Effector memory CD8-positive, alpha-beta T cell (primary cell): ENCODE measurements at regions not wholly inside any gene's neighbourhood (a gene's known extent, or its start where the extent isn't known, plus 50 kb on each side); places are given as distances from the start of the nearest gene placed in this dataset.

ENCODE experiments used
- ATAC-seq: fragments of 150-1000 bp; cut with Tn5 transposase; replicated peaks from 2 replicates; pipeline ENCODE4 v1.10.0; 2021; ENCODE audit warnings: mild to moderate bottlenecking, moderate library complexity
- DNase-seq, 3 experiments: peaks; one replicate each; pipeline ENCODE4 v3.0.0; 2021
- H3K27ac Mint-ChIP-seq, 2 donors: one replicate each; pipeline ENCODE4 v1.8.0; 2022; ENCODE audit warnings: mild to moderate bottlenecking in 2 of 2, mixed read lengths in 2 of 2, moderate library complexity in 2 of 2
- H3K27me3 Mint-ChIP-seq, 2 donors: one replicate each; pipeline ENCODE4 v1.8.0; 2022; ENCODE audit warnings: mixed read lengths in 2 of 2
- H3K36me3 Mint-ChIP-seq: one replicate; pipeline ENCODE4 v1.8.0; 2022; ENCODE audit warnings: mild to moderate bottlenecking, moderate library complexity, mixed read lengths; ENCODE audit not compliant: insufficient read depth
- H3K4me1 Mint-ChIP-seq, 2 donors: one replicate each; pipeline ENCODE4 v1.8.0; 2022; ENCODE audit warnings: low read depth in 2 of 2, mixed read lengths in 2 of 2
- H3K4me3 Mint-ChIP-seq, 2 donors: one replicate each; pipeline ENCODE4 v1.8.0; 2022; ENCODE audit warnings: mild to moderate bottlenecking in 2 of 2, mixed read lengths in 2 of 2, moderate library complexity in 2 of 2
- H3K9me3 Mint-ChIP-seq, 2 donors: one replicate each; pipeline ENCODE4 v1.8.0; 2022; ENCODE audit warnings: mixed read lengths in 2 of 2

DNA sequence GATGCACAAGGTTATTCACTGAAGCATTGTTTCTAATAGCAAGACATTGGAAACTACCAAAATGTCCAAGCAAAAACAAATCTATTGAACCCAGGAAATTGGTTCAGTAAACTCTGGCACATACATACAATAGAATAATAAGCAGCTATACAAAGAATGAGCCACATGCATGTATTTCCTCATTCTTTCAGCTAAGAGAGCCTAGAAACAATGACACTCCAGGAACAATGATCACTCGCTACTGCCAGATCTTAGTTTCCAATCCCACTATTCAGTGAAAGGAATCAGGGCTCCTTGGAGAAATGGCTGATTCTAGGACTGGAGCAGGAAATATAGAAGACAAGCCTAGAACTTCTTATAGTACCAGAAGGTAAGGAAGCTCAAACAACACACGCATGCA, 221.9 kb upstream of the AGAP1 start:
- ATAC-seq (no peak), DNase-seq (no peak)
- Mint-ChIP-seq H3K4me3 (no peak overlapping the region), H3K27ac (no peak overlapping the region), H3K36me3 (no peaks in the 10 kb centered on the region), H3K27me3 (peaks cover 65 to 74% of the 10 kb centered on the region in 2 donors), H3K4me1 (peaks cover 8 to 13% of the 10 kb centered on the region in 2 donors), H3K9me3 (peaks cover 0 to 3% of the 10 kb centered on the region in 2 donors)

DNA sequence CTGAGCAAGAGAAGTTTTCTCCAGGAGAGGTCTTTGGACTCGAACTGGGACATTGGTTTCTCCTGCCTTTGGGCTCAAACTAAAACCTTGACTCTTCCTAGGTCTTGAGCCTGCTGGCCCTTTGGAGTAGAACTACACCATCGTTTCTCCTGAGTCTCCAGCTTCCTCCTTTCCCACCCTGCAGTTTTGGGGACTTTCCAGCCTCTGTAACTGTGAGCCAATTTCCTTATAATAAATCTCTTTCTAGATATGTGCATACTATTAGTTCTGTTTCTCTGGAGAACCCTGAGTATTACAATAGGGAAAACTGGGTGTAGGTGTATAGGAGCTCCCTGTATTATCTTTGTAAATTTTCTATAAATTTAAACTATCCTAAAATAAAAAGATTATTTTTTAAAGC, 219.8 kb upstream of the AGAP1 start:
- Mint-ChIP-seq H3K36me3 (no peaks in the 10 kb centered on the region), H3K4me1 (peaks cover 8% of the 10 kb centered on the region in 2 donors), H3K27ac (no peak overlapping the region), H3K27me3 (peaks cover 44 to 54% of the 10 kb centered on the region in 2 donors), H3K4me3 (no peak overlapping the region), H3K9me3 (no peaks in the 10 kb centered on the region)
- DNase-seq (no peak), ATAC-seq (no peak)

DNA sequence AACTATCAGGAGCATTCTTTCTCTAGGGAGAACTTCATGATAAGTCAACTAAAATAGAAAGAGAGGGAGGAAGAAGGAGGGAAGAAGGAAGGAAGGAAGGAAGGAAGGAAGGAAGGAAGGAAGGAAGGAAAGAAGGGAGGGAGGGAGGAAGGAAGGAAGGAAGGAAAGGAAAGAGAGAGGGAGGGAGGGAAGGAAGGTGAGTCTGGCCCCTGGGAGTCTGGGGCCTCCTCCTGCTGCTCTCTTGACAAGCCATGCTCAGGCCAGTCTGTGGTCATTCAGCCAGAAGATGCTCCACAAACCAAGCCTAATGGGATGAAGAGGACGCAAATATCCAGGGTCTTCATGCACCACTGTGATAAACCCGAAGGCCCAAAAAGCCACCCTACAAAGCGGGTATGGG, 216.4 kb upstream of the AGAP1 start:
- no peak overlapping the region for H3K27ac Mint-ChIP-seq
- H3K27me3 Mint-ChIP-seq: peaks cover 32 to 60% of the 10 kb centered on the region in 2 donors
- no peak overlapping the region for H3K4me3 Mint-ChIP-seq
- H3K4me1 Mint-ChIP-seq: no peaks in the 10 kb centered on the region
- DNase-seq (no peak), ATAC-seq (no peak)
- H3K36me3 Mint-ChIP-seq: no peaks in the 10 kb centered on the region
- no peaks in the 10 kb centered on the region for H3K9me3 Mint-ChIP-seq

DNA sequence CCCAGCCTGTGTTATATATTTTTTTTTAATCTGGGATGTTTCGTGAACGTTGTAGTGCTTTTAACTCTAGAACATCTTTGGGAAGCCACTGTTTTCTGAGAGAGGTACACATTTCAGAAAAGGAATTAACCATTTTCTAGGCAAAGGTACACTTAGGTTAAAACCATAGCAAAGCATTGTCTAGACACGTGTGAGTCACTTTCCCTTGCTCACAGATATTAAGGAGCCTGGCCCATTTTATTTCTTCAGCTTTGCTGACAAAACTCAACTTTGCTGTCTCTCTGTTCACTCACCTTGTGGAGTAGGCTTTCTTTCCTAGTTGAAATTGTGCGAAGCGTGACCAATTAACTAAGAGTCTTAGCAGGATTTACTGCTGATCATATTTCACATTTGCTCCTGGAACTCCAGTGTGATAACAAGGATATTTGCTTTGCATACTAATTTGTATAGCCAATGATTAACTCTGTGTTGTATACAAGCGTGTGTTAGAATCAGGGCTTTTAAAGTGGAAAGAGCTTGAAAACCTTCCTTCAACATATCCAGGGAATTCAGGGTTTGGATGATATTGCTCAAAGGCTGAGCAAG, 215.0 kb upstream of the AGAP1 start:
- Mint-ChIP-seq H3K27me3 (peaks cover 32 to 63% of the 10 kb centered on the region in 2 donors), H3K36me3 (no peaks in the 10 kb centered on the region), H3K27ac (no peak overlapping the region), H3K4me3 (no peak overlapping the region), H3K4me1 (no peaks in the 10 kb centered on the region), H3K9me3 (no peaks in the 10 kb centered on the region)
- DNase-seq (no peak), ATAC-seq (no peak)

DNA sequence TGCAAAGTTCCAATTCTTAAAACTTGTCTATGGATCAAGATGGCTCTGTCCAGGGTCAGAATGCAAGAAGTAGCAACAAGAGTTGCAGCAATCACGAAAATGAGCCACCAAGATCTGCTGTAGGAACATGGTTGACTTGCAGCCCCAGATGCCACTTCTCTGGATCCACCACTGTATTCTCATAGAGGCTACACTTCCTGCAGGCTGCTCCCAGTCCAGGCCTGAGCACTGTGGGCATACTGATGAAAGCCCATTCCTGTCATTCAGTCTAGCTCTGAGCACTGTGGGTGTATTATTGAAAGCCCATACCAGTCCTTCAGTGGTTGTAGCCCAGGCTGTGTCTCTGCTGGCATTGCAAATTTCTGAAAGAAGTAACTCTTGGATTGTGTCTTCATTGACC, 213.9 kb upstream of the AGAP1 start:
- no peak for DNase-seq
- Mint-ChIP-seq H3K4me3 (no peak overlapping the region), H3K27ac (no peak overlapping the region), H3K4me1 (no peaks in the 10 kb centered on the region), H3K27me3 (peaks cover 37 to 54% of the 10 kb centered on the region in 2 donors), H3K9me3 (no peaks in the 10 kb centered on the region), H3K36me3 (no peaks in the 10 kb centered on the region)
- no peak for ATAC-seq

DNA sequence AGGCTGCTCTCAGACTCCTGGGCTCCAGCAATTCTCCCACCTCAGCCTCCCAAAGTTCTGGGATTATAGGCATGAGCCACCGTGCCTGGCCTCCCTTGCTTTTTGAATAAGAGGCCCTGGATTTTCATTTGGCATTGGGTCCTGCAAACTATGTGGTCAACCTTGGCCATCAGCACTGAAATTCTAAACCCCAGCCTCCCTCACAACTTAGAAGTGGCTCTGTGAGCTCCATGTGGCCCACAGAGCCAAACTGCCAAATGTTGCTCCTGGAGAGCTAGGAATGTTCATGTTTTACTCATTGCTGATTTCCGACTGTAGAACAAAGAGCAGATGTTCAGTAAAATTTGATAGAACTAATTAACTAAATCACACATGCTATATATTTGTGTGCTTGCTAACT, 210.6 kb upstream of the AGAP1 start:
- no peak for DNase-seq
- Mint-ChIP-seq H3K4me1 (no peaks in the 10 kb centered on the region), H3K4me3 (no peak overlapping the region), H3K9me3 (no peaks in the 10 kb centered on the region), H3K36me3 (no peaks in the 10 kb centered on the region), H3K27me3 (peaks cover 52 to 71% of the 10 kb centered on the region in 2 donors), H3K27ac (no peak overlapping the region)
- ATAC-seq: no peak

DNA sequence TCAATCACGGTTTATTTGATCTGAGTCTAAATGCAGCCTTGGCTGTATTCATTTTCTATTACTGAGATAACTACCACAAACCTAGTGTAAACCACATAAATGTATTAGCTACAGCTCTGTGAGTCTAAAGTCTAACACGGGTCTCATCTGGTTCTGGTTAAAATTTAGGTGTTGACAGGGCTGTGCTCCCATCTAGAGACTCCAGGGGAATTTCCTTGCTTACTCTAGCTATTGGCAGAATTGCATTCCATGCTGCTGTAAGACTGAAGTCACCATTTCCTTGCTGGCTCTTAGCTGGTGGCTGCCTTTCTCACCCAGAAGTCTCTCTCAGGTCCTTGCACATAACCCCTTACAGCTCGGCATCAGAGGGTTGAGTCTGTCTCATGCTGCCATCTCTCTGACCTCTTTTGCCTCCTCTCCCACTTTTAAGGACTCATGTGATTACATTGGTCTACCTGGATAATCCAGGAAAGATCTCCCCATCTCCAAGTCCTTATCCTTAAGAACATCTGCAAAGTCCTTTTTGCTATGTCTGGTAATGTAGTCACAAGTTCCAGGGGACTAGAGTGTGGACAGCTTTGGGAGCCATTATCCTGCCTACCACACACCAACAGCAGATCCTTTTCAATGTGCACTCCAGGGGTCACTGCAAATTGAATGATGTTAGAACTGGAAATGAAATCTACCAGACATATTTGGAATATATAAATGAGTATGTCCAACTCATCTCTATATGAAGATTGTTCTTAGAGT, 207.0 kb upstream of the AGAP1 start:
- Mint-ChIP-seq H3K27me3 (peaks cover 68 to 70% of the 10 kb centered on the region in 2 donors), H3K4me3 (no peak overlapping the region), H3K27ac (no peak overlapping the region), H3K36me3 (no peaks in the 10 kb centered on the region), H3K9me3 (no peaks in the 10 kb centered on the region), H3K4me1 (no peaks in the 10 kb centered on the region)
- DNase-seq (no peak), ATAC-seq (no peak)

DNA sequence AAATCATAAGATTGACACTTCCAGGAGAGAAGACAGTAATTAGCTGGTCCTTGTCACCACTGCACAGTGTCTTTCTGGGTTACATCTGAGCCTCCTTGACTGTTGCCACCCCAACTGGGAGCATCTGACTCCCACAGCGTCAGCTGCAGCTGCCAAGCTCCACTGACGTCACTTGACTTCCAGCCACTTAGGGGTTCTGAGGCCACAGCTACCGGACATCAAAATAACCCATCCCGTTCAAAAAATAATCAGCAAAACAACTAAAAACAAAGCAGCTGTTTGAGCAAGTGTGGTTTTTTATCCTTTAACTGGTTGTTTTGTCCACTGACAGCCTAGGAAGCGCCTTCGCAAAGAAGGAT, 206.5 kb upstream of the AGAP1 start:
- H3K9me3 Mint-ChIP-seq: no peaks in the 10 kb centered on the region
- no peaks in the 10 kb centered on the region for H3K36me3 Mint-ChIP-seq
- no peak overlapping the region for H3K27ac Mint-ChIP-seq
- no peak overlapping the region for H3K4me3 Mint-ChIP-seq
- peaks cover 69 to 70% of the 10 kb centered on the region in 2 donors for H3K27me3 Mint-ChIP-seq
- ATAC-seq (no peak), DNase-seq (no peak)
- H3K4me1 Mint-ChIP-seq: no peaks in the 10 kb centered on the region

DNA sequence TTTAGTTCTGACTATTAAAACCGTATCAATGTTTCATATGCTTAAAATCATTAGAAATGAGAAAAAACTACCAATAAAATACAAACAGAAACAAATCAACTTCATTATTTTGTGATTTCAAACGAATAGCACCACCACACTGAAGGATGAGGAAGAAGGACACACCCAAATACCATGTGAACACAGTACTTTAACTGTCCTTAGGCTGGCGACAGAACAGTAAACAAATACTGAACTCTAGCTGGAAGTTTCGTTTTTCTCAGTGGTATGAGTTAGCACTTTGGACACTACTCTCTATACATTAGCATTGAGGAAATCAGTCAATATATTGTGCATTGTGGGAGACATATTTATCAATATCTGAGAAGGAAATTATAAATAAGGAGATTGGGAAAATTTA, 202.4 kb upstream of the AGAP1 start:
- Mint-ChIP-seq H3K36me3 (no peaks in the 10 kb centered on the region), H3K4me3 (no peak overlapping the region)

DNA sequence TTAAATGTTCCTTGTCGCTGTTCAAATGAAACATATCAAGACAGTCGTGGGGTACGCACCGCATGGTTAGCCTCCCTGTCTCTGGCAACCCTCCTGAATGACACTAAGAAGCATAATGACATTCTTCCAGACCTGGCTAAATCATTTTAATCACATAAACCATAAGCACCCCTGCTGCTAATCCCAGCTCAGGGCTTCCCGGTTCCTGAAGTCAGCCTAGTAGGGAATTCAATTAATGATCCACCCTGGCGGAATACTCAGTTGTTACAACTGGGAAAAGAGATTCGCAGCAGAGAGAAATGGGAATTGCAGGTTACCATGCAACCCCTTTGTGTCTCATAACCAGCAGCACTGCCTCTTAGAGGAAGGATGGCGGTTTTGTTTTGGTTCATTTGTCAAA, 200.8 kb upstream of the AGAP1 start:
- Mint-ChIP-seq H3K9me3 (no peaks in the 10 kb centered on the region), H3K4me1 (no peaks in the 10 kb centered on the region), H3K36me3 (no peaks in the 10 kb centered on the region), H3K27me3 (peaks cover 42 to 55% of the 10 kb centered on the region in 2 donors), H3K27ac (no peak overlapping the region), H3K4me3 (no peak overlapping the region)
- no peak for ATAC-seq
- no peak for DNase-seq

More for the DNA sequence above, 202.4 kb upstream of the AGAP1 start:
- Mint-ChIP-seq H3K27me3 (peaks cover 54 to 60% of the 10 kb centered on the region in 2 donors), H3K9me3 (no peaks in the 10 kb centered on the region), H3K4me1 (no peaks in the 10 kb centered on the region), H3K27ac (no peak overlapping the region)
- DNase-seq: no peak
- ATAC-seq: no peak

DNA sequence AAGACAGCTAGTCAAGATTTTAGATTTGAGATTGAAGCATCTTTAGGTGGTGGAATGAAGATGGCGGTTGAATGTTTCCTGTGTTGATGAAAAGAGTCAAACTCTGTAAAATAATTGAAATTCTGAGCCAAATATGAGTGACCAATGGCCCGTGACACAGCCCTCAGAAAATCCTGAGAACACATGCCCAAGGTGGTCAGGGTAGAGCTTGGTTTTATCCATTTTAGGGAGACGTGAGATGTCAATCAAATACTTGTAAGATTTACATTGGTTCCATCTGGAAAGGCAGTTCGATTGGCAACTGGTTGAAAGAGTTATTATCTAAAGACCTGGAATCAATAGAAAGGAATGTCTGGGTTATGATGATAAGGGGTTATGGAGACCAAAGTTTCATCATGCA, 198.0 kb upstream of the AGAP1 start:
- H3K9me3 Mint-ChIP-seq: no peaks in the 10 kb centered on the region
- H3K27ac Mint-ChIP-seq: no peak overlapping the region
- no peak overlapping the region for H3K4me3 Mint-ChIP-seq
- ATAC-seq (no peak), DNase-seq (no peak)
- no peaks in the 10 kb centered on the region for H3K36me3 Mint-ChIP-seq
- H3K27me3 Mint-ChIP-seq: peaks cover 29 to 50% of the 10 kb centered on the region in 2 donors
- H3K4me1 Mint-ChIP-seq: no peaks in the 10 kb centered on the region

DNA sequence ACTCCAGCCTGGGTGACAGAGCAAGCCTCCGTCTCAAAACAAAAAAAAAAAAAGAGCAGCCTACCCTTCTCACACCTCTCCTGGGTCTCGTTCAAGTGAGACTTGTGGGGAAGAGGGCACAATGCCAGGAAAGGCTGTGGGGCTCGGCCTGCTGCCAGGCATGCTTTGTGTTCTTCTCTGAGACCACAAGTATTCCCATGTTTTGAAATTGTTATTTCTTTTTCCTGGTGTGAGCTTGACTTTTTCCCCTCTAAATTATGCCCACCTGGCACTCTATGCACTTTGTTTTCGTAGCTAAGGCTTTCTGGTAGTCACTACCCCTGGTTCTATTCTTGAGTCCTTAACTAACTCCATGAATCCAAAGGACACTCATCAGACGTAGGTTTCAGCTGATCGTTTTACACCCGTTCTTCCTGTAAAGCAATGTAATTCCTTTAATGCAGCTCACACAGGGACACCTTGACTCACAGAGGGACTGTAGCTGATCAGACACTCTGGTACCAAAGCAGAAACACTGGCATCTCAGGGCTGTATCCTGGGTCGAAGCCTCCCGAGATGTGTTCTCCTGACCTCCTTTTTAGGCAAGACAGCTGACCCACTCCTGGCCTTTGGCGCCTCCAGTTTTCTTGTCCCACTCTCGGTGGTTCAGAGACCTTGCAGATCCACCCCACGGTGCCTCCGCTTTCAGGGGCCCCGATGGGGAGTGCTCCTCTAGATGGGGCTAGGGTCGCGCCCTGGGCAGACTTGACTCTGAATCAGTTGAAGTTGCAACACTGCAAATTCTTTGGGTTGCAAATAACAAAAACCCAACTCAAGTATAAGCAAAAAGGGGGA, 193.3 kb upstream of the AGAP1 start:
- H3K27me3 Mint-ChIP-seq: peaks cover 39 to 69% of the 10 kb centered on the region in 2 donors
- DNase-seq (no peak), ATAC-seq (no peak)
- H3K27ac Mint-ChIP-seq: no peak overlapping the region
- H3K4me3 Mint-ChIP-seq: no peak overlapping the region
- peaks cover 0 to 2% of the 10 kb centered on the region in 2 donors for H3K4me1 Mint-ChIP-seq
- no peaks in the 10 kb centered on the region for H3K36me3 Mint-ChIP-seq
- H3K9me3 Mint-ChIP-seq: no peaks in the 10 kb centered on the region

DNA sequence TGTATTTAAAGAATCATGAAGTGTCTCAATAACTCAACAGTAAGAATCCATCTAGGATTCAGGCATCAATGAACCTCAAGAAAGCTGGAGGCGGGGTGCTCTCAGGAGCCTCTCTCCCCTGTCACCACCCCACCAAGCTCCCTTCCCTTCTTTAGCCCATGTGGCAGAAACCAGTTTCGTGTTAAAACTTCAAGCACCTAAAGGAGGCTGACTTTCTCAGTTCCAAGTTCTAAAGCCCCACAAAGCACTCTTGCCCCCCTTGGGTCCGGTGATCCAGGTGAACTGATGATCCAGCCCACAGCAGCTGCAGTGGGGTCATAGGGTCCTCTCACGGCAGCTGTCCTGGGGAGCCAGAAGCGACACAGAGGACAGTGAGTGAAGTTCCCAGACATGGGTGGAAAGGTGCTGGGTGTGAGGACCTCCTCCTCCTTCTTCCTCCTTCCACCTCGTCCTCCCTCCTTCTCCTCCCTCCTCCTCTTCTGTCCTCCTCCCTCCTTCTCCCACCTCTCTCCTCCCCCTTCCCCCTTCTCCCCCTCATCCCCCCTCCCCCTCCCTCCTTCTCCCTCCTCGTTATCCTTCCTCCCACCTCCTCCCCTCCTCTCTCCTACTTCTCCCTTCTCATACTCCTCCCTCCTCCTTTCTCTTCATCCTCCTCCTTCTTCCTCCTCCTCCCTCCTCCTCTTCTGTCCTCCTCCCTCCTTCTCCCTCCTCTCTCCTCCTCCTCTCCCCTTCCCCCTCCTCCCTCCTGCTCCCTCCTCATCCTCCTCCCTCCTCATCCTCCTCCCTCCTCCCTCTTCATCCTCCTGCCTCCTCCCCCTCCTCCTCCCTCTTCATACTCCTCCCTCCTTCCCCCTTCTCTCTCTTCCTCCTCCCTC, 192.4 kb upstream of the AGAP1 start:
- H3K4me1 Mint-ChIP-seq: peaks cover 0 to 2% of the 10 kb centered on the region in 2 donors
- peaks cover 36 to 74% of the 10 kb centered on the region in 2 donors for H3K27me3 Mint-ChIP-seq
- no peaks in the 10 kb centered on the region for H3K36me3 Mint-ChIP-seq
- no peak overlapping the region for H3K4me3 Mint-ChIP-seq
- ATAC-seq: no peak
- DNase-seq: no peak
- H3K27ac Mint-ChIP-seq: no peak overlapping the region
- H3K9me3 Mint-ChIP-seq: no peaks in the 10 kb centered on the region
